ENCODE measurements at regions not wholly inside any gene's neighbourhood (a gene's known extent, or its start where the extent isn't known, plus 50 kb on each side); places are given as distances from the start of the nearest gene placed in this dataset.

DNA sequence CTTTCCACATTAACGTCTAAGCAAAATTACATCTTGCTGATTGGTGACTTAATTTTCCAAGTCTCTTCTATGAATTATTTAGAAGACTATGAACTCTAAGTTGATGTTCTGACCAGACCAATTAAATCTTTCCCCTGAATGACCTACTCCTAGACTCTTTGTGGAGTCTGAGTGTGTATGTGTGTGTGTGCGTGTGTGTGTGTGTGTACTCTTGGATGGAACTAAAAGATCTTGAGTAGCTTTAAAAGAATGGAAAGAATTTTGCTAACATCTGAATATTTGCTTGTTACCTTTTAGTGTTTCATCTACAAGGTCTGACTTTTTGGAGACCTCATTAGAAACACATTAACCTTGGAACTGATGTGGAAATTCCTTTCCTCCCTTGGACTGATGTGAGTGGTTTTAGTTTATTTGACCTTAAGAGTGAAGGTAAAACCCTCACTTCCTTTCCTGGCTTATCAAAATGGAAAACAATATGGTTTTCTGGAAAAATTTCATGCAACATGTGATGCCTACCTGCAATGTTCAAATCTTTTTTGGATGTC is 257.1 kb downstream of the GATA3 start (continued):
- TF ChIP-seq, protein P1, sequence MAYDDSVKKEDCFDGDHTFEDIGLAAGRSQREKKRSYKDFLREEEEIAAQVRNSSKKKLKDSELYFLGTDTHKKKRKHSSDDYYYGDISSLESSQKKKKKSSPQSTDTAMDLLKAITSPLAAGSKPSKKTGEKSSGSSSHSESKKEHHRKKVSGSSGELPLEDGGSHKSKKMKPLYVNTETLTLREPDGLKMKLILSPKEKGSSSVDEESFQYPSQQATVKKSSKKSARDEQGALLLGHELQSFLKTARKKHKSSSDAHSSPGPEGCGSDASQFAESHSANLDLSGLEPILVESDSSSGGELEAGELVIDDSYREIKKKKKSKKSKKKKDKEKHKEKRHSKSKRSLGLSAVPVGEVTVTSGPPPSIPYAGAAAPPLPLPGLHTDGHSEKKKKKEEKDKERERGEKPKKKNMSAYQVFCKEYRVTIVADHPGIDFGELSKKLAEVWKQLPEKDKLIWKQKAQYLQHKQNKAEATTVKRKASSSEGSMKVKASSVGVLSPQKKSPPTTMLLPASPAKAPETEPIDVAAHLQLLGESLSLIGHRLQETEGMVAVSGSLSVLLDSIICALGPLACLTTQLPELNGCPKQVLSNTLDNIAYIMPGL (CRISPR knock-in tag; IDR thresholded peaks at IDR 0.05; ENCODE audit: borderline replicate concordance) = no peak
- TF ChIP-seq FOSL2 (IDR thresholded peaks at IDR 0.05) (no peak), FOSL2 (CRISPR knock-in tag; IDR thresholded peaks at IDR 0.05) (no peak), POLR2A (IDR thresholded peaks at IDR 0.05; ENCODE audit: low read length) (no peak), JUN (IDR thresholded peaks at IDR 0.05) (no peak), RARB (CRISPR knock-in tag; IDR thresholded peaks at IDR 0.05) (no peak), HOXA7 (CRISPR knock-in tag; IDR thresholded peaks at IDR 0.05) (no peak), NR3C1 (IDR thresholded peaks at IDR 0.05) (no peak)
- TF ChIP-seq, protein P2, sequence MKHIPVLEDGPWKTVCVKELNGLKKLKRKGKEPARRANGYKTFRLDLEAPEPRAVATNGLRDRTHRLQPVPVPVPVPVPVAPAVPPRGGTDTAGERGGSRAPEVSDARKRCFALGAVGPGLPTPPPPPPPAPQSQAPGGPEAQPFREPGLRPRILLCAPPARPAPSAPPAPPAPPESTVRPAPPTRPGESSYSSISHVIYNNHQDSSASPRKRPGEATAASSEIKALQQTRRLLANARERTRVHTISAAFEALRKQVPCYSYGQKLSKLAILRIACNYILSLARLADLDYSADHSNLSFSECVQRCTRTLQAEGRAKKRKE (CRISPR knock-in tag; IDR thresholded peaks at IDR 0.05; ENCODE audit: low read depth) = no peak

DNA sequence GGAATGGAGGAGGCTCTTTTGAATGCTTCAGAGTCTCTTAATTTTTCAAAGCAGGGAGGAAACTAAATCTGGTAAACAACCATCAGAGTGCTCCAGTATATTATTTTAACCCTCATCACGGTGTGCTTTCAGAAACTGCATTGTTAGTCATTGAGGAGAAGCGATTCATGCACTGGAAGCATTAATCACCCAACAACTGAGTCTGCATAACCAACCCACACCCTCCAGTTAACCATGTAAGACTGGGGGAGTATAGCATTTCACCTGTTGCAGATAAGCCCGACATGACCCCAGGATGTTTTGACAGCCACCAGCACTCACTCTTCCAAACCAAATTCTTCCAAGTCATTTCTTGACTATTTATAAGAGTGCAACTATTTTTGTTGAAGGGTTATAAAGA is 257.6 kb downstream of the GATA3 start:
- ATAC-seq (no peak), DNase-seq (ENCODE audit: low read depth in 1 of 2, low spot score in 1 of 2) (no peak), FAIRE-seq (no peak)
- ChIA-PET POLR2A (no interaction called here), CTCF (no interaction called here)
- Histone ChIP-seq H3K27ac (no peak overlapping the region), H3K4me2 (no peak overlapping the region), H3K4me1 (no peaks in the 10 kb centered on the region; the same call in 2 of the 3 replicates), H3K4me3 (no peak overlapping the region), H3K9me3 (no peaks in the 10 kb centered on the region)
- TF ChIP-seq ZSCAN20 (CRISPR knock-in tag; IDR thresholded peaks at IDR 0.05) = no peak
- no peak for TF ChIP-seq JUN (IDR thresholded peaks at IDR 0.05)
- TF ChIP-seq FOXS1 (CRISPR knock-in tag; IDR thresholded peaks at IDR 0.05) = no peak
- no peak for TF ChIP-seq KDM1A (IDR thresholded peaks at IDR 0.05; ENCODE audit: low read depth)
- TF ChIP-seq, protein P3, sequence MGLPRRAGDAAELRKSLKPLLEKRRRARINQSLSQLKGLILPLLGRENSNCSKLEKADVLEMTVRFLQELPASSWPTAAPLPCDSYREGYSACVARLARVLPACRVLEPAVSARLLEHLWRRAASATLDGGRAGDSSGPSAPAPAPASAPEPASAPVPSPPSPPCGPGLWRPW (IDR thresholded peaks at IDR 0.05) = no peak
- no peak for TF ChIP-seq MAZ (IDR thresholded peaks at IDR 0.05; ENCODE audit: borderline replicate concordance, low read depth, low read length)
- TF ChIP-seq RNF2 (IDR thresholded peaks at IDR 0.05; ENCODE audit: borderline replicate concordance, low read depth) = no peak
- TF ChIP-seq PHF8 (IDR thresholded peaks at IDR 0.05; ENCODE audit: borderline replicate concordance, low read depth) = no peak
- TF ChIP-seq KDM5A (IDR thresholded peaks at IDR 0.05) = no peak
- WGBS (ENCODE audit: missing lambda C conversion rate) = 17% methylated on average over 3 of the region's 3 CpGs

DNA sequence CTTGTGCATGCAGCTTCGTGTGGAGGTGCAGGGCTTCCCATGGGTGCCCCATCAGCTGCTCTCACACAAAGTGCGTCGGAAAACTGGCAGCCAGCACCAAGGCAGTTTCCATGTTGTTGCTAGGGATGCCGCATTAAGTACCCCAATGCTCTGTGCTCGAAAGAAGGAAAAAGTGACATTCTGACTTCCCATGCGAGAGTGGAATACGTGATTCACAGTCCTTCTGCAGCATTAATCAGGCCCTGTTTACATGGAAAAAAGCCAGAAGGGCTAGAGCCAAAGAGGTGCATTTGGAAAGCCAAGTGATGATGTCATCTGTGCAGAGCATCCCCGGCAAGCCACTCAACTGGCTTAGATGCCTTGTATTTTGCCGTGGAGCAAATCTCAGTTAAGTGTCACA is 258.3 kb downstream of the GATA3 start:
- no peak for FAIRE-seq

More for the DNA sequence above, 258.3 kb downstream of the GATA3 start:
- CTCF ChIA-PET = no interaction called here
- H3K4me3 ChIP-seq = no peak overlapping the region
- ATAC-seq (no peak), DNase-seq (ENCODE audit: low read depth in 1 of 2, low spot score in 1 of 2) (no peak)
- no peak overlapping the region for H3K4me2 ChIP-seq
- H3K4me1 ChIP-seq = no peaks in the 10 kb centered on the region
- 79% methylated on average over 9 of the region's 9 CpGs for WGBS (ENCODE audit: missing lambda C conversion rate)
- TF ChIP-seq GATA3 (IDR thresholded peaks at IDR 0.05; ENCODE audit: borderline replicate concordance) = no peak
- TF ChIP-seq HDAC2 (IDR thresholded peaks at IDR 0.05) = no peak
- no peak for TF ChIP-seq ZNF302 (CRISPR knock-in tag; IDR thresholded peaks at IDR 0.05)
- TF ChIP-seq PHF8 (IDR thresholded peaks at IDR 0.05; ENCODE audit: borderline replicate concordance, low read depth) = no peak
- no peak for TF ChIP-seq CHD2 (IDR thresholded peaks at IDR 0.05; ENCODE audit: low read length, partially characterized antibody)
- no peak for TF ChIP-seq NFE2L2 (conservative IDR thresholded peaks at IDR 0.05; ENCODE audit: low read length)
- TF ChIP-seq TP53 (CRISPR knock-in tag; IDR thresholded peaks at IDR 0.05) = no peak
- no peak for TF ChIP-seq CEBPB (IDR thresholded peaks at IDR 0.05)
- no peak for TF ChIP-seq HEYL (CRISPR knock-in tag; IDR thresholded peaks at IDR 0.05)
- TF ChIP-seq, protein P4, sequence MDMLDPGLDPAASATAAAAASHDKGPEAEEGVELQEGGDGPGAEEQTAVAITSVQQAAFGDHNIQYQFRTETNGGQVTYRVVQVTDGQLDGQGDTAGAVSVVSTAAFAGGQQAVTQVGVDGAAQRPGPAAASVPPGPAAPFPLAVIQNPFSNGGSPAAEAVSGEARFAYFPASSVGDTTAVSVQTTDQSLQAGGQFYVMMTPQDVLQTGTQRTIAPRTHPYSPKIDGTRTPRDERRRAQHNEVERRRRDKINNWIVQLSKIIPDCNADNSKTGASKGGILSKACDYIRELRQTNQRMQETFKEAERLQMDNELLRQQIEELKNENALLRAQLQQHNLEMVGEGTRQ (IDR thresholded peaks at IDR 0.05) = no peak
- H3K27ac ChIP-seq = no peak overlapping the region
- H3K9me3 ChIP-seq = no peaks in the 10 kb centered on the region
- POLR2A ChIA-PET = no interaction called here
